IPS-15b (cell line): ENCODE measurements at regions not wholly inside any gene's neighbourhood (a gene's known extent, or its start where the extent isn't known, plus 50 kb on each side); places are given as distances from the start of the nearest gene placed in this dataset.
"Not testable (repeated sequence)": the region's sequence is repeated elsewhere in the genome, so short reads cannot be mapped to it uniquely, and the experiment has no call there.

Experiments
- H3K27me3 ChIP-seq: one replicate; pipeline ENCODE4 v1.6.1; 2013; ENCODE audit warnings: low read length; ENCODE audit not compliant: control insufficient read depth, insufficient read depth
- H3K36me3 ChIP-seq: one replicate; pipeline ENCODE4 v1.6.1; 2013; ENCODE audit warnings: low read length; ENCODE audit not compliant: control insufficient read depth, insufficient read depth
- H3K4me1 ChIP-seq: one replicate; pipeline ENCODE4 v1.6.1; 2013; ENCODE audit warnings: mild to moderate bottlenecking, low read length; ENCODE audit not compliant: control insufficient read depth, insufficient read depth
- H3K4me3 ChIP-seq: one replicate; pipeline ENCODE4 v1.5.1; 2013; ENCODE audit warnings: low read depth, low read length
- H3K9ac ChIP-seq: one replicate; pipeline ENCODE4 v1.6.1; 2013; ENCODE audit warnings: low read depth, mild to moderate bottlenecking, low read length
- H3K9me3 ChIP-seq: one replicate; pipeline ENCODE4 v1.6.1; 2013; ENCODE audit warnings: mild to moderate bottlenecking, low read length; ENCODE audit not compliant: control insufficient read depth, insufficient read depth

- Histone ChIP-seq H3K4me3 (no peak overlapping the region), H3K27me3 (no peaks in the 10 kb centered on the region), H3K9me3 (no peaks in the 10 kb centered on the region), H3K36me3 (no peaks in the 10 kb centered on the region), H3K9ac (no peak overlapping the region), H3K4me1 (no peaks in the 10 kb centered on the region)
These were observed 111.8 kb upstream of the EXOC2 start for GRCh38 chr6:804771-805170.

- Histone ChIP-seq H3K36me3 (no peaks in the 10 kb centered on the region), H3K27me3 (no peaks in the 10 kb centered on the region), H3K9me3 (no peaks in the 10 kb centered on the region), H3K9ac (no peak overlapping the region), H3K4me1 (no peaks in the 10 kb centered on the region), H3K4me3 (no peak overlapping the region)
These were observed 111.4 kb upstream of the EXOC2 start for GRCh38 chr6:804317-804716.

- Histone ChIP-seq H3K9ac (no peak overlapping the region), H3K27me3 (no peaks in the 10 kb centered on the region), H3K4me1 (no peaks in the 10 kb centered on the region), H3K9me3 (no peaks in the 10 kb centered on the region), H3K4me3 (no peak overlapping the region), H3K36me3 (no peaks in the 10 kb centered on the region)
These were observed 110.4 kb upstream of the EXOC2 start for GRCh38 chr6:803191-803977.

GRCh38 chr6:802701-803100, 109.8 kb upstream of the EXOC2 start:
- H3K9me3 ChIP-seq: no peaks in the 10 kb centered on the region
- no peaks in the 10 kb centered on the region for H3K4me1 ChIP-seq
- no peaks in the 10 kb centered on the region for H3K27me3 ChIP-seq
- H3K4me3 ChIP-seq: no peak overlapping the region
- no peak overlapping the region for H3K9ac ChIP-seq
- H3K36me3 ChIP-seq: no peaks in the 10 kb centered on the region

- H3K4me1 ChIP-seq, H3K9me3 ChIP-seq, H3K27me3 ChIP-seq, H3K4me3 ChIP-seq, H3K36me3 ChIP-seq, H3K9ac ChIP-seq: not testable (repeated sequence)
These were observed 109.3 kb upstream of the EXOC2 start for GRCh38 chr6:802223-802622.

GRCh38 chr6:799769-800168, 106.8 kb upstream of the EXOC2 start:
- no peak overlapping the region for H3K9ac ChIP-seq
- no peaks in the 10 kb centered on the region for H3K36me3 ChIP-seq
- H3K4me3 ChIP-seq: no peak overlapping the region
- H3K9me3 ChIP-seq: no peaks in the 10 kb centered on the region
- H3K4me1 ChIP-seq: no peaks in the 10 kb centered on the region
- no peaks in the 10 kb centered on the region for H3K27me3 ChIP-seq

GRCh38 chr6:797479-798077, 104.6 kb upstream of the EXOC2 start:
- Histone ChIP-seq H3K36me3 (no peaks in the 10 kb centered on the region), H3K9ac (no peak overlapping the region), H3K27me3 (no peaks in the 10 kb centered on the region), H3K9me3 (no peaks in the 10 kb centered on the region), H3K4me1 (no peaks in the 10 kb centered on the region), H3K4me3 (no peak overlapping the region)

GRCh38 chr6:795046-795685, 102.2 kb upstream of the EXOC2 start:
- H3K4me1 ChIP-seq: no peaks in the 10 kb centered on the region
- H3K9me3 ChIP-seq: no peaks in the 10 kb centered on the region
- H3K27me3 ChIP-seq: no peaks in the 10 kb centered on the region
- H3K36me3 ChIP-seq: no peaks in the 10 kb centered on the region
- no peak overlapping the region for H3K4me3 ChIP-seq
- no peak overlapping the region for H3K9ac ChIP-seq

GRCh38 chr6:793261-793660, 100.3 kb upstream of the EXOC2 start:
- Histone ChIP-seq H3K27me3 (no peaks in the 10 kb centered on the region), H3K4me3 (no peak overlapping the region), H3K9ac (no peak overlapping the region), H3K9me3 (no peaks in the 10 kb centered on the region), H3K4me1 (no peaks in the 10 kb centered on the region), H3K36me3 (no peaks in the 10 kb centered on the region)

GRCh38 chr6:792662-793061, 99.7 kb upstream of the EXOC2 start:
- H3K4me1 ChIP-seq: no peaks in the 10 kb centered on the region
- no peaks in the 10 kb centered on the region for H3K9me3 ChIP-seq
- H3K4me3 ChIP-seq: no peak overlapping the region
- no peaks in the 10 kb centered on the region for H3K27me3 ChIP-seq
- no peak overlapping the region for H3K9ac ChIP-seq
- no peaks in the 10 kb centered on the region for H3K36me3 ChIP-seq

- Histone ChIP-seq H3K9ac (no peak overlapping the region), H3K36me3 (no peaks in the 10 kb centered on the region), H3K4me1 (no peaks in the 10 kb centered on the region), H3K4me3 (no peak overlapping the region), H3K9me3 (no peaks in the 10 kb centered on the region), H3K27me3 (no peaks in the 10 kb centered on the region)
These were observed 95.1 kb upstream of the EXOC2 start for GRCh38 chr6:788058-788457.
